H1 (cell line): ENCODE measurements at regions not wholly inside any gene's neighbourhood (a gene's known extent, or its start where the extent isn't known, plus 50 kb on each side); places are given as distances from the start of the nearest gene placed in this dataset.

Experiments
- CBX5 ChIP-seq: fragments of 300-800, 300-1000 bp; sonication (generic); IDR thresholded peaks from 2 replicates; pipeline ENCODE4 v1.7.1; 2016; ENCODE audit warnings: antibody characterized with exemption, low read length, low read depth
- CHD1 ChIP-seq: IDR thresholded peaks from 2 replicates; pipeline ENCODE4 v1.6.1; 2012; ENCODE audit warnings: low read depth, low read length, improper control_type of control experiment
- EGR1 ChIP-seq: IDR thresholded peaks from 2 replicates; pipeline ENCODE4 v1.6.1; 2011; ENCODE audit warnings: low read depth, low read length, borderline replicate concordance
- GTF2F1 ChIP-seq: IDR thresholded peaks from 2 replicates; pipeline ENCODE4 v1.6.1; 2012; ENCODE audit warnings: low read depth, low read length, improper control_type of control experiment, borderline replicate concordance
- KDM1A ChIP-seq: fragments of 200-600, 300-600 bp; sonication (generic); IDR thresholded peaks from 2 replicates; pipeline ENCODE4 v1.7.1; 2016; ENCODE audit warnings: mild to moderate bottlenecking, low read length, borderline replicate concordance
- POU5F1 ChIP-seq: IDR thresholded peaks from 2 replicates; pipeline ENCODE4 v1.6.1; 2011; ENCODE audit warnings: low read depth, mild to moderate bottlenecking, low read length, moderate library complexity
- TAF7 ChIP-seq: optimal IDR thresholded peaks from 2 replicates; pipeline ENCODE3; 2011; ENCODE audit warnings: low read depth, mild to moderate bottlenecking, inconsistent platforms, low read length, moderate library complexity, borderline replicate concordance
- TF ChIP-seq, protein P1 (sequence below): fragments of 300-600 bp; sonication (generic); IDR thresholded peaks from 2 replicates; pipeline ENCODE4 v1.7.1; 2012; ENCODE audit warnings: low read length, moderate library complexity, mild to moderate bottlenecking, inconsistent platforms; ENCODE audit not compliant: insufficient replicate concordance
- TF ChIP-seq, protein P2 (sequence below): IDR thresholded peaks from 2 replicates; pipeline ENCODE4 v1.6.1; 2012; ENCODE audit warnings: low read length, inconsistent platforms

DNA sequence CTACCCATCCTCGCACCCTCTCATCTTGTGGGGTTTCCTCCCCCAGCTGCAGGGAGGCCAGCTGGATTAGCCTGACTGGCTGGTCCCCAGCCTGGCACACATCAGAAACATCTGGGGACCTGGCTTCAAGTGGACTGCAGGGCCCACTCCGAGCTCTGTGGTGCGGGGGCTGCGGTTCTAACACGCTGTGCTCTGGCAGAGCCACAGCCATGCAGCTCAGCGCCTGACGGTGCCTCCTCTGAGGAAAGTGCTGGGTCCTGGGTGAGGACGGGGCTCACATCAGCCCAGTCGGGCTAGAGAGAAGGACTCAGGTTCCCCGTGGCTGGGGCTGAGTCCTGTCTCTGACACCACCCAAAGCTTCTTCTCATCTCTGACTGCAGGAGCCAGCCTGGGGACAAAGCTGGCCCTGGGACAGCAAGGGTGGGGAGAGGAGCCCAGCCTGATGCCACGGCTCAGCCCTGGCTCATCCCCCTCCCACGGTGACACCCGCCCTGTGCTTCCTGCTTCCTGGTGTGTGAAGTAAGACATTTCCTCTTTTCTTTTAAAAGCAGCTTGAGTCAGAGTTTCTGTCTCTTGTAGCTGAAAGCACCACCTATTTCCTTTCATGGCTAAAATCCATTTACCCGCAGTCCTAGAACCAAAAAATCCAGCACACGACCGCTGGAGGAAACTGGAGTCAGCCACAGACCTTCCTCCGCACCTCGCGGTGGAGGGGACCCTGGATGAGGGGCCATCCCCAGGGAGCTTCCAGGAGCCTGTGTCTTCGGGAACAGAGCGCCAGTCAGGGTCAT lies 127.4 kb upstream of the AFDN start (continued):
- TF ChIP-seq, protein P1, sequence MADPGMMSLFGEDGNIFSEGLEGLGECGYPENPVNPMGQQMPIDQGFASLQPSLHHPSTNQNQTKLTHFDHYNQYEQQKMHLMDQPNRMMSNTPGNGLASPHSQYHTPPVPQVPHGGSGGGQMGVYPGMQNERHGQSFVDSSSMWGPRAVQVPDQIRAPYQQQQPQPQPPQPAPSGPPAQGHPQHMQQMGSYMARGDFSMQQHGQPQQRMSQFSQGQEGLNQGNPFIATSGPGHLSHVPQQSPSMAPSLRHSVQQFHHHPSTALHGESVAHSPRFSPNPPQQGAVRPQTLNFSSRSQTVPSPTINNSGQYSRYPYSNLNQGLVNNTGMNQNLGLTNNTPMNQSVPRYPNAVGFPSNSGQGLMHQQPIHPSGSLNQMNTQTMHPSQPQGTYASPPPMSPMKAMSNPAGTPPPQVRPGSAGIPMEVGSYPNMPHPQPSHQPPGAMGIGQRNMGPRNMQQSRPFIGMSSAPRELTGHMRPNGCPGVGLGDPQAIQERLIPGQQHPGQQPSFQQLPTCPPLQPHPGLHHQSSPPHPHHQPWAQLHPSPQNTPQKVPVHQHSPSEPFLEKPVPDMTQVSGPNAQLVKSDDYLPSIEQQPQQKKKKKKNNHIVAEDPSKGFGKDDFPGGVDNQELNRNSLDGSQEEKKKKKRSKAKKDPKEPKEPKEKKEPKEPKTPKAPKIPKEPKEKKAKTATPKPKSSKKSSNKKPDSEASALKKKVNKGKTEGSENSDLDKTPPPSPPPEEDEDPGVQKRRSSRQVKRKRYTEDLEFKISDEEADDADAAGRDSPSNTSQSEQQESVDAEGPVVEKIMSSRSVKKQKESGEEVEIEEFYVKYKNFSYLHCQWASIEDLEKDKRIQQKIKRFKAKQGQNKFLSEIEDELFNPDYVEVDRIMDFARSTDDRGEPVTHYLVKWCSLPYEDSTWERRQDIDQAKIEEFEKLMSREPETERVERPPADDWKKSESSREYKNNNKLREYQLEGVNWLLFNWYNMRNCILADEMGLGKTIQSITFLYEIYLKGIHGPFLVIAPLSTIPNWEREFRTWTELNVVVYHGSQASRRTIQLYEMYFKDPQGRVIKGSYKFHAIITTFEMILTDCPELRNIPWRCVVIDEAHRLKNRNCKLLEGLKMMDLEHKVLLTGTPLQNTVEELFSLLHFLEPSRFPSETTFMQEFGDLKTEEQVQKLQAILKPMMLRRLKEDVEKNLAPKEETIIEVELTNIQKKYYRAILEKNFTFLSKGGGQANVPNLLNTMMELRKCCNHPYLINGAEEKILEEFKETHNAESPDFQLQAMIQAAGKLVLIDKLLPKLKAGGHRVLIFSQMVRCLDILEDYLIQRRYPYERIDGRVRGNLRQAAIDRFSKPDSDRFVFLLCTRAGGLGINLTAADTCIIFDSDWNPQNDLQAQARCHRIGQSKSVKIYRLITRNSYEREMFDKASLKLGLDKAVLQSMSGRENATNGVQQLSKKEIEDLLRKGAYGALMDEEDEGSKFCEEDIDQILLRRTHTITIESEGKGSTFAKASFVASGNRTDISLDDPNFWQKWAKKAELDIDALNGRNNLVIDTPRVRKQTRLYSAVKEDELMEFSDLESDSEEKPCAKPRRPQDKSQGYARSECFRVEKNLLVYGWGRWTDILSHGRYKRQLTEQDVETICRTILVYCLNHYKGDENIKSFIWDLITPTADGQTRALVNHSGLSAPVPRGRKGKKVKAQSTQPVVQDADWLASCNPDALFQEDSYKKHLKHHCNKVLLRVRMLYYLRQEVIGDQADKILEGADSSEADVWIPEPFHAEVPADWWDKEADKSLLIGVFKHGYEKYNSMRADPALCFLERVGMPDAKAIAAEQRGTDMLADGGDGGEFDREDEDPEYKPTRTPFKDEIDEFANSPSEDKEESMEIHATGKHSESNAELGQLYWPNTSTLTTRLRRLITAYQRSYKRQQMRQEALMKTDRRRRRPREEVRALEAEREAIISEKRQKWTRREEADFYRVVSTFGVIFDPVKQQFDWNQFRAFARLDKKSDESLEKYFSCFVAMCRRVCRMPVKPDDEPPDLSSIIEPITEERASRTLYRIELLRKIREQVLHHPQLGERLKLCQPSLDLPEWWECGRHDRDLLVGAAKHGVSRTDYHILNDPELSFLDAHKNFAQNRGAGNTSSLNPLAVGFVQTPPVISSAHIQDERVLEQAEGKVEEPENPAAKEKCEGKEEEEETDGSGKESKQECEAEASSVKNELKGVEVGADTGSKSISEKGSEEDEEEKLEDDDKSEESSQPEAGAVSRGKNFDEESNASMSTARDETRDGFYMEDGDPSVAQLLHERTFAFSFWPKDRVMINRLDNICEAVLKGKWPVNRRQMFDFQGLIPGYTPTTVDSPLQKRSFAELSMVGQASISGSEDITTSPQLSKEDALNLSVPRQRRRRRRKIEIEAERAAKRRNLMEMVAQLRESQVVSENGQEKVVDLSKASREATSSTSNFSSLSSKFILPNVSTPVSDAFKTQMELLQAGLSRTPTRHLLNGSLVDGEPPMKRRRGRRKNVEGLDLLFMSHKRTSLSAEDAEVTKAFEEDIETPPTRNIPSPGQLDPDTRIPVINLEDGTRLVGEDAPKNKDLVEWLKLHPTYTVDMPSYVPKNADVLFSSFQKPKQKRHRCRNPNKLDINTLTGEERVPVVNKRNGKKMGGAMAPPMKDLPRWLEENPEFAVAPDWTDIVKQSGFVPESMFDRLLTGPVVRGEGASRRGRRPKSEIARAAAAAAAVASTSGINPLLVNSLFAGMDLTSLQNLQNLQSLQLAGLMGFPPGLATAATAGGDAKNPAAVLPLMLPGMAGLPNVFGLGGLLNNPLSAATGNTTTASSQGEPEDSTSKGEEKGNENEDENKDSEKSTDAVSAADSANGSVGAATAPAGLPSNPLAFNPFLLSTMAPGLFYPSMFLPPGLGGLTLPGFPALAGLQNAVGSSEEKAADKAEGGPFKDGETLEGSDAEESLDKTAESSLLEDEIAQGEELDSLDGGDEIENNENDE: no peak
- TF ChIP-seq CBX5: no peak
- no peak for TF ChIP-seq KDM1A
- no peak for TF ChIP-seq TAF7
- TF ChIP-seq POU5F1: no peak
- no peak for TF ChIP-seq GTF2F1
- TF ChIP-seq EGR1: no peak
- TF ChIP-seq, protein P2, sequence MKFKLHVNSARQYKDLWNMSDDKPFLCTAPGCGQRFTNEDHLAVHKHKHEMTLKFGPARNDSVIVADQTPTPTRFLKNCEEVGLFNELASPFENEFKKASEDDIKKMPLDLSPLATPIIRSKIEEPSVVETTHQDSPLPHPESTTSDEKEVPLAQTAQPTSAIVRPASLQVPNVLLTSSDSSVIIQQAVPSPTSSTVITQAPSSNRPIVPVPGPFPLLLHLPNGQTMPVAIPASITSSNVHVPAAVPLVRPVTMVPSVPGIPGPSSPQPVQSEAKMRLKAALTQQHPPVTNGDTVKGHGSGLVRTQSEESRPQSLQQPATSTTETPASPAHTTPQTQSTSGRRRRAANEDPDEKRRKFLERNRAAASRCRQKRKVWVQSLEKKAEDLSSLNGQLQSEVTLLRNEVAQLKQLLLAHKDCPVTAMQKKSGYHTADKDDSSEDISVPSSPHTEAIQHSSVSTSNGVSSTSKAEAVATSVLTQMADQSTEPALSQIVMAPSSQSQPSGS: no peak
- TF ChIP-seq CHD1: no peak
